ENCODE measurements at regions not wholly inside any gene's neighbourhood (a gene's known extent, or its start where the extent isn't known, plus 50 kb on each side); places are given as distances from the start of the nearest gene placed in this dataset.

GRCh38 chr1:93808871-93809270 is 70.1 kb downstream of the DNTTIP2 start:
- TF ChIP-seq CTCF (IDR thresholded peaks at IDR 0.05; ENCODE audit: borderline replicate concordance, insufficient read depth, low read depth, low read length): no peak
- no peak overlapping the region for H3K4me3 ChIP-seq (ENCODE audit: low read depth, low read length)

DNA sequence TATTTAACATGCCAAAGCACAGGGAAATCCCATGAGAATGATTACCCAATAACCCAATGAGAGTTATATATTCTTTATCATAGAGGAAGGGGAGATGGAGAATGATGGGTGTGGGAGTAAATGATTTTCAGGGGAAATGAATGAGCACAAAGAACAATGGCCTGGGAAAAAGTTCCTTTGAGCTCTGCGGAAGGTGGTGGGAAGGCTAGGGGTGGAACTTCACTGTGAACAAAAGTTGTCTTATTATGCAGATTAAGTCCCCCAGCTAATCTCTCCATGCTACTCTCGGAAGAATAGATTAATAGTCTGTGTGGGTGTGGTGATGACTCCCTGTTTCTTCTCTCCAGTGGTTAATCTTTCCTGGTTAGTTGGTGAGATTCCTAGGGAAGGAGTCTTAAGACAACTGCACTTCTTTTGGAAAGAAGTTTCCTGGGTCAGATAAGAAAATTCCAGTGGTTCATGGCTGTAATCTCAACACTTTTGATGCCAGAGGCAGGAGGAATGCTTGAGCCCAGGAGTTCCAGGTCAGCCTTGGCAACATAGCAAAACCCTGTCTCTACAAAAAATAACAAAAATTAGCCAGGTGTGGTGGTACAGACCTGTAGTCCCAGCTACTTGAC is 71.6 kb downstream of the DNTTIP2 start:
- no peak for TF ChIP-seq CTCF (IDR thresholded peaks at IDR 0.05; ENCODE audit: borderline replicate concordance, insufficient read depth, low read depth, low read length)

GRCh38 chr1:93805027-93805610 is 73.9 kb downstream of the DNTTIP2 start:
- no peak overlapping the region for H3K4me3 ChIP-seq (ENCODE audit: low read depth, low read length)
- TF ChIP-seq CTCF (IDR thresholded peaks at IDR 0.05; ENCODE audit: borderline replicate concordance, insufficient read depth, low read depth, low read length): no peak

More for the DNA sequence above, 71.6 kb downstream of the DNTTIP2 start:
- H3K4me3 ChIP-seq (ENCODE audit: low read depth, low read length): no peak overlapping the region

DNA sequence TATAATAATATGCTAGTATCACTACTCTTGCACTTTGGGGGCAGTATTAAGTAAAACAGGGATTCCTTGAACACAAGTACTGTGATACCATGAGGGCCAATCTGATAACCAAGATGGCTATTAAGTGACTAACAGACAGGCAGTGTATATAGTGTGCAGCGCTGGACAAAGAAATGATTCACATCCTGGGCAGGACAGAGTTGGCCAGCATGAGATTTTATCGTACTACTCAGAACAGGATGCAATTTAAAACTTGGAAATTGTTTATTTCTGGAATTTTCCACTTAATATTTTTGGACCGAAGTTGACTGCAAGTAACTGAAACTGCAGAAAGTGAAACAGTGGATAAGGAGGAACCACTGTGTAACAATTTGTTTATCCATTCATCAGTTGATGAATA is 74.6 kb downstream of the DNTTIP2 start:
- no peak overlapping the region for H3K4me3 ChIP-seq (ENCODE audit: low read depth, low read length)
- TF ChIP-seq CTCF (IDR thresholded peaks at IDR 0.05; ENCODE audit: borderline replicate concordance, insufficient read depth, low read depth, low read length): no peak

DNA sequence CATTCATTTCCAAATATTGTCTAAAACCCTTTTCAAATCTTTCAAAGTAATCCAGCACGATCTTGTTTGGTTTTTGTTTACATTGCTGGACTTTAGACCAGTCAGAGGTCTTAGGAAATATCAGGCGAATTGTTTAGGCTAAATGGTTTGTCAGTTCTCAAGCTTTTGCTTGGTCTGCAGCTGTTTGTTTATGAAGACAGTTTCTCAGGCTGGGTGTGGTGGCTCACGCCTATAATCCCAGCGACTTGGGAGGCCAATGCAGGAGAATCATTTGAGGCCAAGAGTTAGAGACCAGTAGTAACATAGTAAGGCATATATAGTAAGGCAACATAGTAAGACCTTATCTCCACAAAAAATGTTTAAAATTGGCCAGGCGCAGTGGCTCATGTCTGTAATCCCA is 77.5 kb downstream of the DNTTIP2 start:
- H3K4me3 ChIP-seq (ENCODE audit: low read depth, low read length): no peak overlapping the region
- TF ChIP-seq CTCF (IDR thresholded peaks at IDR 0.05; ENCODE audit: borderline replicate concordance, insufficient read depth, low read depth, low read length): no peak

DNA sequence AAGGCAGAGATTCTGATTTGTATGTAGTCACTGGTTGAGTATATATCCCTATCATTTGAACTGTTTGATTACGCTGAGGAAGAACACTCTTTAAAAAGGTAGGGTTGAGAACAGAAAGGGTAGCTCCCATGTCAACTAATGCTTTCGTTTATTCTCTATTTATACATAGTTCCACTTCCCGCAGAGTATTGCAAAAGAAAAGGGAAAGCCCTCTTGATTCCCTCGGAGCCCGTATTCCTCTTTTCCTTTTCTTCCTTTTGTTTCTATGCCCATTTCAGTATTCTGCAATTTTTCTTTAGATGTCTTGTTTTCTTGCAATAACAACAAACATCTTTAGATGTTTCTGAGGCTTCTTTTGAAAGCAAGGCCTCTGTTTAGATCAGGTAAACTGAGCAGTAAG is 78.2 kb downstream of the DNTTIP2 start:
- H3K4me3 ChIP-seq (ENCODE audit: low read depth, low read length): no peak overlapping the region
- no peak for TF ChIP-seq CTCF (IDR thresholded peaks at IDR 0.05; ENCODE audit: borderline replicate concordance, insufficient read depth, low read depth, low read length)

- no peak overlapping the region for H3K4me3 ChIP-seq (ENCODE audit: low read depth, low read length)
- TF ChIP-seq CTCF (IDR thresholded peaks at IDR 0.05; ENCODE audit: borderline replicate concordance, insufficient read depth, low read depth, low read length): no peak
These were observed 80.7 kb downstream of the DNTTIP2 start for GRCh38 chr1:93798291-93798690.

All from GM12875 (cell line).